ENCODE measurements at regions not wholly inside any gene's neighbourhood (a gene's known extent, or its start where the extent isn't known, plus 50 kb on each side); places are given as distances from the start of the nearest gene placed in this dataset.
"Not testable (repeated sequence)": the region's sequence is repeated elsewhere in the genome, so short reads cannot be mapped to it uniquely, and the experiment has no call there.

- ChIA-PET CTCF (ENCODE audit: partially characterized antibody) (no interaction called here), POLR2A (ENCODE audit: partially characterized antibody) (no interaction called here)
- no peak for DNase-seq
- H3K27me3 ChIP-seq (ENCODE audit: insufficient read depth, low read length), result no peaks in the 10 kb centered on the region
- H3K27ac ChIP-seq (ENCODE audit: low read depth, low read length), result no peak overlapping the region
- intact Hi-C loops (cut with micrococcal nuclease), result no loop called here
- no peak overlapping the region for H3K4me3 Mint-ChIP-seq
- no peaks in the 10 kb centered on the region for H3K9me3 ChIP-seq (ENCODE audit: control insufficient read depth in 1 of 2, low read length in 2 of 2)
- no peak overlapping the region for H3K4me3 ChIP-seq (ENCODE audit: low read length in 2 of 2)
- H3K27ac Mint-ChIP-seq, result no peak overlapping the region
- peaks cover 0 to 1% of the 10 kb centered on the region in 2 donors for H3K36me3 Mint-ChIP-seq
- H3K9me3 Mint-ChIP-seq, result peaks cover 0 to 4% (median 2%) of the 10 kb centered on the region in 8 donors
- H3K27me3 Mint-ChIP-seq, result no peaks in the 10 kb centered on the region
- no peaks in the 10 kb centered on the region for H3K36me3 ChIP-seq (ENCODE audit: insufficient read depth, low read length)
- H3K4me1 ChIP-seq (ENCODE audit: insufficient read depth, low read length), result no peaks in the 10 kb centered on the region
- no peaks in the 10 kb centered on the region for H3K4me1 Mint-ChIP-seq
These were observed 119.5 kb upstream of the RIMBP3 start for GRCh38 chr22:18731075-18731666.

GRCh38 chr22:18730410-18730809 lies 118.7 kb upstream of the RIMBP3 start:
- intact Hi-C loops (cut with micrococcal nuclease); H3K9me3 Mint-ChIP-seq; H3K9me3 ChIP-seq (ENCODE audit: control insufficient read depth in 1 of 2, low read length in 2 of 2); H3K4me1 ChIP-seq (ENCODE audit: insufficient read depth, low read length); POLR2A ChIA-PET (ENCODE audit: partially characterized antibody); H3K36me3 Mint-ChIP-seq; H3K36me3 ChIP-seq (ENCODE audit: insufficient read depth, low read length); H3K4me3 Mint-ChIP-seq; H3K27ac Mint-ChIP-seq; H3K4me3 ChIP-seq (ENCODE audit: low read length in 2 of 2); H3K27ac ChIP-seq (ENCODE audit: low read depth, low read length); H3K27me3 ChIP-seq (ENCODE audit: insufficient read depth, low read length); H3K4me1 Mint-ChIP-seq; CTCF ChIA-PET (ENCODE audit: partially characterized antibody); H3K27me3 Mint-ChIP-seq: not testable (repeated sequence)
- DNase-seq, result peak; percentile 6 to 80 (median 33)

All from CD4-positive, alpha-beta memory T cell (primary cell).